ENCODE measurements at regions not wholly inside any gene's neighbourhood (a gene's known extent, or its start where the extent isn't known, plus 50 kb on each side); places are given as distances from the start of the nearest gene placed in this dataset.

DNA sequence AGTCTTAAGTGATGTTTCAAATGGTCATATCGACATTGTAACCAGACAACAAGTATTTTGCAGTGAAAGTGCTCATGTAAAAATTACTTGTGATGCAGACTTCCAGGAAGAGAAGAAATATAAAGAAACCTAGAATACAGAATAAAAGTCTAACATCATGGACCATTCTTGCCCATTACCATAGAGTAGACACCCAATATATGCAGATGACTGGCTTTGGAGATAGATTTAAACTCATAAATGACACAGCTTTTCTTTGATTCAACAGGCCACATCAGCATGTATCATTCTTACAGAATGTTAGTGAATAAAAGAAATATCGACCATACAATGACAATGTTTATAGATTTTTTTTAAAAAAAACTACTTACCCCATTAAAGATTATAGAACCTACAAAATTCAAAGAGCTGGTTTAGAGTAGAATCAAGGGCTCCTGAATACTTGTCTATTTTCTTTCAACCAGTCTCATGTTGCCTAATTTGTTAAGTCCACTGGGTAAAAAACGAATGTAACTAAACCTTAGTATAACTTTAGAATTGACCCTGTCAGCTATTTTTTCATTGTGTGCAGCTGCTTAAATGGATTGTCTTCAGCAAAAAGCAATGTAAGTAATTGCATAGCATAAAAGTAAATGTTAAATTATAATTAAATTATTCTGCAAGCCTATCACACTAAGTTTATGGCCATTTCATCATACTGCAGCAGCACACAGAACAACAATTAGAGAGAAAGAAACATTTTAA is 268.7 kb upstream of the AGTR1 start:
- Histone ChIP-seq H3K4me2 (ENCODE audit: low read length) (no peak overlapping the region), H3K9ac (ENCODE audit: low read length) (no peak overlapping the region), H3K79me2 (replicated peaks; ENCODE audit: insufficient read depth, low read length) (no peaks in the 10 kb centered on the region), H3K9me2 (ENCODE audit: insufficient read depth, low read length) (no peaks in the 10 kb centered on the region), H3F3A (ENCODE audit: insufficient read depth, low read length, poor library complexity, severe bottlenecking) (no peaks in the 10 kb centered on the region), H3K4me3 (ENCODE audit: low read length) (no peak overlapping the region), H4K20me1 (ENCODE audit: insufficient read depth) (no peaks in the 10 kb centered on the region), H3K9me3 (ENCODE audit: low read length) (no peaks in the 10 kb centered on the region), H3K36me3 (ENCODE audit: insufficient read depth, low read length) (no peaks in the 10 kb centered on the region), H3K27ac (ENCODE audit: low read length) (no peak overlapping the region), H2AFZ (ENCODE audit: low read depth, low read length) (no peak overlapping the region), H3K27me3 (ENCODE audit: insufficient read depth, low read depth, low read length) (no peaks in the 10 kb centered on the region)
- TF ChIP-seq EP300 (conservative IDR thresholded peaks at IDR 0.05; ENCODE audit: poor library complexity, severe bottlenecking) (no peak), MXI1 (conservative IDR thresholded peaks at IDR 0.05; ENCODE audit: poor library complexity, severe bottlenecking) (no peak), POLR2AphosphoS5 (IDR thresholded peaks at IDR 0.05) (no peak), CTCF (IDR thresholded peaks at IDR 0.05; ENCODE audit: poor library complexity, severe bottlenecking) (no peak), RAD21 (conservative IDR thresholded peaks at IDR 0.05) (no peak), SMC3 (conservative IDR thresholded peaks at IDR 0.05; ENCODE audit: poor library complexity) (no peak), EZH2 (IDR thresholded peaks at IDR 0.05; ENCODE audit: borderline replicate concordance, insufficient read depth, low read length, poor library complexity, severe bottlenecking) (no peak), REST (IDR thresholded peaks at IDR 0.05; ENCODE audit: borderline replicate concordance) (no peak), TAF1 (IDR thresholded peaks at IDR 0.05; ENCODE audit: low read depth) (no peak)

DNA sequence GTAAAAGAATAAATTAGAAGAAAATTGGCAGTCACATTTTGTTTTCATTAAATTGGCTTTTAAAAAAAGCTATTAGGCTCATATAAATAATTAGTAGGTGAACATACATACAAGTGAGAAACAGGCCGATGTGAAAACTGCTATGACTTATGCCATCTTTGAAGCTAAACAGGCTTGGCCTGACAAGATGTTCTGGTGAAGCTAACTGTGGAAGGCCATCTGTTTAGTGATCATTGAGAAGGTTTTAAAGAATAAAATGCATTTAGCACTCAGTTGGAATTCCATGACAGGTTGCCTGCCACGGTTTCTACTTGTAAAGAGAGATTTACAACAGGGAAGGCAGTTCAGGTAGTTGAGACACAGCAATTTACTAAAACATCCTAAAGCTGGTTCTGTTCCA is 264.0 kb upstream of the AGTR1 start:
- H3K9me2 ChIP-seq (ENCODE audit: insufficient read depth, low read length) = no peaks in the 10 kb centered on the region
- H3K27ac ChIP-seq (ENCODE audit: low read length) = no peak overlapping the region
- no peaks in the 10 kb centered on the region for H3K79me2 ChIP-seq (replicated peaks; ENCODE audit: insufficient read depth, low read length)
- H3K4me3 ChIP-seq (ENCODE audit: low read length) = no peak overlapping the region
- no peak overlapping the region for H3K4me2 ChIP-seq (ENCODE audit: low read length)
- no peaks in the 10 kb centered on the region for H4K20me1 ChIP-seq (ENCODE audit: insufficient read depth)
- H3K9ac ChIP-seq (ENCODE audit: low read length) = no peak overlapping the region
- H3K27me3 ChIP-seq (ENCODE audit: insufficient read depth, low read depth, low read length) = no peaks in the 10 kb centered on the region
- H3K9me3 ChIP-seq (ENCODE audit: low read length) = no peaks in the 10 kb centered on the region
- H2AFZ ChIP-seq (ENCODE audit: low read depth, low read length) = no peak overlapping the region
- TF ChIP-seq TAF1 (IDR thresholded peaks at IDR 0.05; ENCODE audit: low read depth) (no peak), SMC3 (conservative IDR thresholded peaks at IDR 0.05; ENCODE audit: poor library complexity) (no peak), EP300 (conservative IDR thresholded peaks at IDR 0.05; ENCODE audit: poor library complexity, severe bottlenecking) (no peak), RAD21 (conservative IDR thresholded peaks at IDR 0.05) (no peak), POLR2AphosphoS5 (IDR thresholded peaks at IDR 0.05) (no peak), MXI1 (conservative IDR thresholded peaks at IDR 0.05; ENCODE audit: poor library complexity, severe bottlenecking) (no peak), EZH2 (IDR thresholded peaks at IDR 0.05; ENCODE audit: borderline replicate concordance, insufficient read depth, low read length, poor library complexity, severe bottlenecking) (no peak), CTCF (IDR thresholded peaks at IDR 0.05; ENCODE audit: poor library complexity, severe bottlenecking) (no peak), REST (IDR thresholded peaks at IDR 0.05; ENCODE audit: borderline replicate concordance) (no peak)
- no peaks in the 10 kb centered on the region for H3F3A ChIP-seq (ENCODE audit: insufficient read depth, low read length, poor library complexity, severe bottlenecking)
- H3K36me3 ChIP-seq (ENCODE audit: insufficient read depth, low read length) = no peaks in the 10 kb centered on the region
